Midbrain (tissue), 1 donor: ENCODE measurements at regions not wholly inside any gene's neighbourhood (a gene's known extent, or its start where the extent isn't known, plus 50 kb on each side); places are given as distances from the start of the nearest gene placed in this dataset.
"Not testable (repeated sequence)": the region's sequence is repeated elsewhere in the genome, so short reads cannot be mapped to it uniquely, and the experiment has no call there.

Experiments
- DNase-seq: peaks from one replicate; lab custom pipeline; 2025; lab: John Stamatoyannopoulos, UW

GRCh38 chr2:42999391-42999841 is 207.0 kb upstream of the HAAO start:
- DNase-seq, result no peak

GRCh38 chr2:42998721-42999120 is 206.3 kb upstream of the HAAO start:
- no peak for DNase-seq

- no peak for DNase-seq
Observed at GRCh38 chr2:42996528-42996927, 204.1 kb upstream of the HAAO start.

GRCh38 chr2:42995752-42996422 is 203.5 kb upstream of the HAAO start:
- DNase-seq, result no peak

- not testable (repeated sequence) for DNase-seq
Observed at GRCh38 chr2:42989283-42990081, 197.1 kb upstream of the HAAO start.

GRCh38 chr2:42988055-42988454 is 195.7 kb upstream of the HAAO start:
- not testable (repeated sequence) for DNase-seq

GRCh38 chr2:42987112-42987922 is 194.9 kb upstream of the HAAO start:
- no peak for DNase-seq

- DNase-seq, result no peak
Observed at GRCh38 chr2:42984617-42985016, 192.2 kb upstream of the HAAO start.

- DNase-seq, result no peak
Observed at GRCh38 chr2:42984081-42984480, 191.7 kb upstream of the HAAO start.

GRCh38 chr2:42980764-42981416 is 188.5 kb upstream of the HAAO start:
- no peak for DNase-seq

GRCh38 chr2:42979870-42980763 is 187.7 kb upstream of the HAAO start:
- DNase-seq, result no peak

GRCh38 chr2:42979416-42979869 is 187.1 kb upstream of the HAAO start:
- no peak for DNase-seq

- no peak for DNase-seq
Observed at GRCh38 chr2:42978887-42979415, 186.6 kb upstream of the HAAO start.

- DNase-seq, result no peak
Observed at GRCh38 chr2:42978175-42978886, 185.9 kb upstream of the HAAO start.

- DNase-seq, result no peak
Observed at GRCh38 chr2:42977270-42978174, 185.1 kb upstream of the HAAO start.

GRCh38 chr2:42976351-42976750 is 184.0 kb upstream of the HAAO start:
- no peak for DNase-seq

- peak; percentile 65 for DNase-seq
Observed at GRCh38 chr2:42974721-42975717, 182.6 kb upstream of the HAAO start.
